ENCODE measurements at regions not wholly inside any gene's neighbourhood (a gene's known extent, or its start where the extent isn't known, plus 50 kb on each side); places are given as distances from the start of the nearest gene placed in this dataset.

DNA sequence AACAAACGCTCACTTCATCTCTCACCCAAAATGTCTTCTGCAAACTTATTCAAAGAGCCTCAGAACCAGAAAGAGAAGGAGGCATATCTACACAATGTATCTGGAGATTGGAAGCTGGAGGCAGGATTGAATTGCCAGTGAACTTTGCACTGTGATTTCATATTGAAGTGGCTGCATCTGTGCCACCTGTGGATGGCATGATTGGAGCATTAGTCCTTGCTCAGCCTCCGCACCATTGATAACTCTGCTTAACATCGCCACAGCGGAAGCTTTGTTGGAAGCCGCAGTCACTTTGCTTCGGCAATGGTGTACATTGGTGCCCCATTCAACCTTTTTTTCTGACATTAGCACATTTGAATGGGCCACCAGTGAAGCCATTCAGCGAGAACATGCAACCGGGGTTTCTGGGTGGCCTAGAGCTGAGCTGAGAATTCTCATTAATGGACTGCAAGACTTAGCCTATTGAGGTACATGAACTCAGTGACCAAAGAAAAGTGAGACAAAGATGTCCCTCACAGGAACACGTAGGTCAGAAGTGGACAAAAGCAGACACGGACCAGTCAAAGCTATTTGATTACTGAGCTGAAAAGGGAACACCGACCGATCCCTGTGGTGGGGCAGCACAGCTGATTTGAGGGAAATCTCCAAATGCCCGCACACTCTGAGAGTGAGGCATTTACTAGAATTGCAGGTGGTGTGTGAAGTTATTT, 130.4 kb downstream of the BRMS1L start:
- DNase-seq (ENCODE audit: extremely low read depth in 1 of 4, low spot score in 3 of 4) = no peak
- intact Hi-C loops (cut with micrococcal nuclease) (no loop called here), in situ Hi-C loops (cut with MboI) (no loop called here)
- H3K9me3 ChIP-seq (replicated peaks; ENCODE audit: control insufficient read depth, insufficient read depth, low read depth, low read length) = no peaks in the 10 kb centered on the region
- H3K79me2 ChIP-seq (ENCODE audit: control insufficient read depth, insufficient read depth, low read length) = no peaks in the 10 kb centered on the region
- no peak overlapping the region for H3K9ac ChIP-seq (ENCODE audit: insufficient read depth in 1 of 2, low read depth in 2 of 2, low read length in 2 of 2)
- ATAC-seq = no peak
- ChIA-PET POLR2A (no interaction called here), CTCF (ENCODE audit: low intra/inter-chr PET ratio) (no interaction called here)
- H3K36me3 ChIP-seq (ENCODE audit: control insufficient read depth, insufficient read depth, low read length) = no peaks in the 10 kb centered on the region
- no peaks in the 10 kb centered on the region for H3K4me1 ChIP-seq (replicated peaks in 1 of 2; ENCODE audit: control insufficient read depth in 2 of 2, insufficient read depth in 2 of 2, low read length in 2 of 2)
- no peak overlapping the region for H3K27ac ChIP-seq (ENCODE audit: extremely low read depth, low read depth, low read length)
- H3K27me3 ChIP-seq (ENCODE audit: control insufficient read depth in 2 of 2, insufficient read depth in 2 of 2, low read length in 2 of 2) = peaks cover 0 to 5% of the 10 kb centered on the region in 2 experiments; a peak in 2 of 5 replicates
- BruUV-seq (replicated peaks) = no TSS peak
- H4K20me1 ChIP-seq (replicated peaks; ENCODE audit: control insufficient read depth, insufficient read depth, low read length) = no peaks in the 10 kb centered on the region; the same call in 1 of the 2 replicates
- no peaks in the 10 kb centered on the region for H3K9me1 ChIP-seq (ENCODE audit: control insufficient read depth, insufficient read depth, low read length)
- TF ChIP-seq ZNF324 (CRISPR knock-in tag; IDR thresholded peaks at IDR 0.05) (no peak), MYC (IDR thresholded peaks at IDR 0.05; ENCODE audit: low read depth, low read length) (no peak), MYC (CRISPR knock-in tag; IDR thresholded peaks at IDR 0.05; ENCODE audit: borderline replicate concordance, low read depth) (no peak), ARID1B (IDR thresholded peaks at IDR 0.05) (no peak), RB1 (IDR thresholded peaks at IDR 0.05; ENCODE audit: low read depth) (no peak), NRF1 (conservative IDR thresholded peaks at IDR 0.05 in 1 of 2, IDR thresholded peaks at IDR 0.05 in 1 of 2) (no peak), TOE1 (IDR thresholded peaks at IDR 0.05; ENCODE audit: borderline replicate concordance) (no peak), TOE1 (CRISPR knock-in tag; IDR thresholded peaks at IDR 0.05; ENCODE audit: borderline replicate concordance, low read depth) (no peak), ETS1 (conservative IDR thresholded peaks at IDR 0.05; ENCODE audit: control insufficient read depth, low read depth, low read length) (no peak), ZNF780A (CRISPR knock-in tag; IDR thresholded peaks at IDR 0.05) (no peak), CHD2 (IDR thresholded peaks at IDR 0.05; ENCODE audit: low read depth, low read length) (no peak), MECOM (CRISPR knock-in tag; IDR thresholded peaks at IDR 0.05) (no peak), EP400 (IDR thresholded peaks at IDR 0.05) (no peak), COPS2 (conservative IDR thresholded peaks at IDR 0.05) (no peak), HDAC8 (tag; IDR thresholded peaks at IDR 0.05) (no peak), ZNF75A (CRISPR knock-in tag; IDR thresholded peaks at IDR 0.05) (no peak)
- TF ChIP-seq, protein P1, sequence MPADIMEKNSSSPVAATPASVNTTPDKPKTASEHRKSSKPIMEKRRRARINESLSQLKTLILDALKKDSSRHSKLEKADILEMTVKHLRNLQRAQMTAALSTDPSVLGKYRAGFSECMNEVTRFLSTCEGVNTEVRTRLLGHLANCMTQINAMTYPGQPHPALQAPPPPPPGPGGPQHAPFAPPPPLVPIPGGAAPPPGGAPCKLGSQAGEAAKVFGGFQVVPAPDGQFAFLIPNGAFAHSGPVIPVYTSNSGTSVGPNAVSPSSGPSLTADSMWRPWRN (IDR thresholded peaks at IDR 0.05; ENCODE audit: low read depth) = no peak
- no peak overlapping the region for H2AFZ ChIP-seq (ENCODE audit: low read depth, low read length)
- no peak overlapping the region for H3K4me3 ChIP-seq
- FAIRE-seq = no peak
- H3K4me2 ChIP-seq (ENCODE audit: insufficient read depth, low read length) = no peak overlapping the region
- WGBS (ENCODE audit: insufficient coverage, low coverage, missing lambda C conversion rate) = 4% methylated on average over 13 of the region's 13 CpGs

Measured in K562 (cell line).